ENCODE measurements at regions not wholly inside any gene's neighbourhood (a gene's known extent, or its start where the extent isn't known, plus 50 kb on each side); places are given as distances from the start of the nearest gene placed in this dataset.
"Not testable (repeated sequence)": the region's sequence is repeated elsewhere in the genome, so short reads cannot be mapped to it uniquely, and the experiment has no call there.

- Mint-ChIP-seq H3K36me3 (ENCODE audit: low read depth) (no peaks in the 10 kb centered on the region), H3K27me3 (ENCODE audit: low read depth) (no peaks in the 10 kb centered on the region), H3K4me3 (no peak overlapping the region), H3K27ac (no peak overlapping the region), H3K9me3 (no peaks in the 10 kb centered on the region), H3K4me1 (no peaks in the 10 kb centered on the region)
- TF ChIP-seq, protein P1, sequence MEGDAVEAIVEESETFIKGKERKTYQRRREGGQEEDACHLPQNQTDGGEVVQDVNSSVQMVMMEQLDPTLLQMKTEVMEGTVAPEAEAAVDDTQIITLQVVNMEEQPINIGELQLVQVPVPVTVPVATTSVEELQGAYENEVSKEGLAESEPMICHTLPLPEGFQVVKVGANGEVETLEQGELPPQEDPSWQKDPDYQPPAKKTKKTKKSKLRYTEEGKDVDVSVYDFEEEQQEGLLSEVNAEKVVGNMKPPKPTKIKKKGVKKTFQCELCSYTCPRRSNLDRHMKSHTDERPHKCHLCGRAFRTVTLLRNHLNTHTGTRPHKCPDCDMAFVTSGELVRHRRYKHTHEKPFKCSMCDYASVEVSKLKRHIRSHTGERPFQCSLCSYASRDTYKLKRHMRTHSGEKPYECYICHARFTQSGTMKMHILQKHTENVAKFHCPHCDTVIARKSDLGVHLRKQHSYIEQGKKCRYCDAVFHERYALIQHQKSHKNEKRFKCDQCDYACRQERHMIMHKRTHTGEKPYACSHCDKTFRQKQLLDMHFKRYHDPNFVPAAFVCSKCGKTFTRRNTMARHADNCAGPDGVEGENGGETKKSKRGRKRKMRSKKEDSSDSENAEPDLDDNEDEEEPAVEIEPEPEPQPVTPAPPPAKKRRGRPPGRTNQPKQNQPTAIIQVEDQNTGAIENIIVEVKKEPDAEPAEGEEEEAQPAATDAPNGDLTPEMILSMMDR (IDR thresholded peaks at IDR 0.05; ENCODE audit: unreplicated experiment in 3 of 3), result no peak
Observed at GRCh38 chr18:70390371-70391090, 101.7 kb downstream of the SOCS6 start.

DNA sequence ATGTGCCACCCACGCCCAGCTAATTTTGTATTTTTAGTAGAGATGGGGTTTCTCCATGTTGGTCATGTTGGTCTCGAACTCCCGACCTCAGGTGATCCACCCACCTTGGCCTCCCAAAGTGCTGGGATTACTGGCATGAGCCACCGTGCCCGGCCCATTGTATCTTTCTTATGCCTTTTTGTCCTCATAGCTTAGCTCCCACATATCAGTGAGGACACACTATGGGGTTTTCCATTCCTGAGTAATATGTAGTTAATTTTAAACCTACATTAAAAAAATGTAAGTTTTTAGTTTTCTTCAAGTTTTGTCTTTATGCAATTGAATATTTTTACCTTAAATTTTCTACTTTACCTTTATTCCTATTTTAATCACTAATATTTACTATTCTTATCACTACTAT lies 100.2 kb downstream of the SOCS6 start:
- not testable (repeated sequence) for H3K9me3 Mint-ChIP-seq; H3K27ac Mint-ChIP-seq; H3K4me3 Mint-ChIP-seq; H3K36me3 Mint-ChIP-seq (ENCODE audit: low read depth); H3K4me1 Mint-ChIP-seq; H3K27me3 Mint-ChIP-seq (ENCODE audit: low read depth)

DNA sequence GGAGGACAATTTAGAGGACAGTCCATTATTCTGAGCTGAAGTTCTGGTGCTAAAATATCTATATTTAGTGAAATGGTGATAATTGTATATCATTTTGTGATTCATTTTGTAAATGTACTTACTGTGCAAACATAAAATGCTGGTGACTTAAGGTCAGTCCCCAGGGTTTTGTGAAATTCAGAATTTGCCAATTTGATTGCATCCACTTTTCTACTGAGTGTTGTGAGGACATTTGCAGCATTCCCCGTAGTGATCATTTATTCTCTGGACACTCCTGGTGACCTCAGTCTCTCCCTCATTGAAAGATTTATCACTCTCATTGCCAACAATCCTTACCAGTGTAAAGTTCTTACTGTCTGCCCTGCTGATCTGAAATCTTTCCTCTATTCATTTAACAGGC lies 98.2 kb downstream of the SOCS6 start:
- Mint-ChIP-seq H3K27me3 (ENCODE audit: low read depth) (no peaks in the 10 kb centered on the region), H3K36me3 (ENCODE audit: low read depth) (no peaks in the 10 kb centered on the region)

DNA sequence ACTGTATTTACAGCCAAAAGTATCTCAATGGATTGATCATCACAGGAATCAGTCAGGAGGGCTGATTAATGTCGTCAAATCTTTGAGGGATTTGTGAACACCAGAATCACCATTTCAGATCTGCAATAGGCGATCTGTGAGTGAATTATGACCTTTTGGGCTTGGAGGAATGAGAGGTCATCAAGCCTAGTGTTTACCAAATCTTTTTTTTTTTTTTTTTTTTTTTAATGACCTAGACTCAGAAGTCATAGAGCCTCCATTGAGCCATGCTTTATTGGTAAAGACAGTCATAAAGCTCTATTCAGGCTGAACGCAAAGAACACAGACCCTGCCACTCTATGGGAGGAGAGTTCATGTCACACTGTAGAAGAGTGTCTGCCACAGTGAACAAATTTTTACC lies 97.7 kb downstream of the SOCS6 start:
- TF ChIP-seq, protein P1 (IDR thresholded peaks at IDR 0.05; ENCODE audit: unreplicated experiment in 3 of 3), result no peak
- Mint-ChIP-seq H3K27me3 (ENCODE audit: low read depth) (no peaks in the 10 kb centered on the region), H3K4me3 (no peak overlapping the region), H3K27ac (no peak overlapping the region), H3K4me1 (no peaks in the 10 kb centered on the region), H3K9me3 (no peaks in the 10 kb centered on the region), H3K36me3 (ENCODE audit: low read depth) (no peaks in the 10 kb centered on the region)

More for the DNA sequence above, 98.2 kb downstream of the SOCS6 start:
- H3K4me1 Mint-ChIP-seq, result no peaks in the 10 kb centered on the region
- H3K4me3 Mint-ChIP-seq, result no peak overlapping the region
- no peaks in the 10 kb centered on the region for H3K9me3 Mint-ChIP-seq
- no peak overlapping the region for H3K27ac Mint-ChIP-seq
- TF ChIP-seq, protein P1 (IDR thresholded peaks at IDR 0.05; ENCODE audit: unreplicated experiment in 3 of 3), result no peak

DNA sequence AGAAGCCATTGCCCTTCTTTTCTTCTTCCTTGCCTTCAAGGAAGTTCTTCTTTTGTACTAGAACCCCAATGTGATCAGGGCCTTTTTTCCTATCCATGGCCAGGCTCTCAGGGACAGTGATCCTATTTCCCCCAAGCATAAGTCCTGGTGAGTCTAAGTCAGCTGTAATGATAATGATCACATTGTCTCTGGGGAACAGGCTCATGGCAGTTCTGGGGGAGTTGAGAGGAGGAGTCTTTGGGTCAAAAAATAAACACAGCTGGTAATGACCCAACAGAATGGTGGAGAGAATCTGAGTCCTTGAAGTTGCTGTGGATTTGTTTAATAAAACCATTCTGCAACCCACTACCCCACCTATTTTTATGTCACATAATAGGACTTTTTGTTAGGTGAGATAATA lies 96.6 kb downstream of the SOCS6 start:
- no peak overlapping the region for H3K4me3 Mint-ChIP-seq
- no peaks in the 10 kb centered on the region for H3K36me3 Mint-ChIP-seq (ENCODE audit: low read depth)
- H3K9me3 Mint-ChIP-seq, result no peaks in the 10 kb centered on the region
- no peak overlapping the region for H3K27ac Mint-ChIP-seq
- no peaks in the 10 kb centered on the region for H3K27me3 Mint-ChIP-seq (ENCODE audit: low read depth)
- TF ChIP-seq, protein P1 (IDR thresholded peaks at IDR 0.05; ENCODE audit: unreplicated experiment in 3 of 3), result no peak
- no peaks in the 10 kb centered on the region for H3K4me1 Mint-ChIP-seq

DNA sequence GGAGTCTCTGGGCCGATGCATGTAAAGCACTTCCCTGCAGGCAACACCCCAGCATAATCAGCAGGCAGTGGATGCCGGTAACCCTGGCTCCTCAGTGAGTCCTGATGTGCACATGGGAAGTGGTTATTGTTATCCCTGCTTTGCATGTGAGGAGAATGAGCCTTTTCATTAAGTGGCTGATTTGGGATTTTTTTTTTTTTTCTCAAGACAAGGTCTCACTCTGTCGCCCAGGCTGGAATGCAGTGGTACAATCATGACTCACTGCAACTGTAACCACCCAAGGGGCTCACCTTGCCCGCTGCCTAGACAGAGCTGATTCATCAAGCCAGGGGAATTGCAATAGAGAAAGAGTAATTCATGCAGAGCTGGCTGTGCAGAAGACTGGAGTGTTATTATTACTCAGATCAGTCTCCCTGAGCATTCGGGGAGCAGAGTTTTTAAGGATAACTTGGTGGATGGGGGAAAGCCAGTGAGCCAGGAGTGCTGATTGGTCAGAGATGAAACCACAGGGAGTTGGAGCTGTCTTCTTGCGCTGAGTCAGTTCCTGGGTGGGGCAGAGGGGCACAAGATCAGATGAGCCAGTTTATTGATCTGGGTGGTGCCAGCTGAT lies 95.4 kb downstream of the SOCS6 start:
- no peaks in the 10 kb centered on the region for H3K4me1 Mint-ChIP-seq
- no peaks in the 10 kb centered on the region for H3K27me3 Mint-ChIP-seq (ENCODE audit: low read depth)
- no peaks in the 10 kb centered on the region for H3K36me3 Mint-ChIP-seq (ENCODE audit: low read depth)
- H3K4me3 Mint-ChIP-seq, result no peak overlapping the region
- TF ChIP-seq, protein P1 (IDR thresholded peaks at IDR 0.05; ENCODE audit: unreplicated experiment in 3 of 3), result no peak
- H3K9me3 Mint-ChIP-seq, result no peaks in the 10 kb centered on the region
- no peak overlapping the region for H3K27ac Mint-ChIP-seq
